K562 (cell line): ENCODE measurements at regions not wholly inside any gene's neighbourhood (a gene's known extent, or its start where the extent isn't known, plus 50 kb on each side); places are given as distances from the start of the nearest gene placed in this dataset.

Experiments used
- ATAC-seq: fragments of 200-7000 bp; cut with Tn5 transposase; 3 replicates; pipeline ENCODE4 v1.9.1; 2020; ENCODE audit warnings: moderate library complexity
- BruUV-seq: library from RNA; stranded (reverse); fragments of 400-500 nt; replicated peaks from 2 replicates; lab custom pipeline; 2021; lab: Mats Ljungman, UMichigan
- CTCF ChIA-PET: fragments of 300-600 bp; formaldehyde crosslinking; extraction: SDS; loops from one replicate; lab custom pipeline; 2021; ENCODE audit warnings: low intra/inter-chr PET ratio; lab: Yijun Ruan, JAX
- POLR2A ChIA-PET: fragments of 300-600, 350-650 bp; sonication (Branson Sonifier 250); formaldehyde crosslinking; extraction: SDS; loops from one replicate; lab custom pipeline; 2021; ENCODE audit warnings: antibody characterized with exemption, inconsistent platforms; lab: Yijun Ruan, JAX
- DNase-seq, 4 experiments: peaks; one replicate each; pipeline versions ENCODE4 v3.0.0 to v3.0.0-alpha.2; 2011 to 2018; ENCODE audit warnings: low spot score in 3 of 4, mixed read lengths in 3 of 4; ENCODE audit errors: extremely low read depth in 1 of 4
- FAIRE-seq: peaks from 2 replicates; lab custom pipeline; 2011; peaks lifted over from hg19 to GRCh38; lab: Jason Lieb, UNC
- H2AFZ ChIP-seq: 2 replicates; pipeline ENCODE4 v1.6.0; 2011; ENCODE audit warnings: low read depth, low read length, control low read depth, inconsistent platforms
- H3K27ac ChIP-seq: fragments of 200-600 bp; 3 replicates; pipeline ENCODE4 v1.8.0; 2011; ENCODE audit warnings: low read depth, mild to moderate bottlenecking, control low read depth, inconsistent platforms, low read length, moderate library complexity, mixed read lengths; ENCODE audit errors: extremely low read depth
- H3K27me3 ChIP-seq, 2 experiments: fragments of 300-600 bp in 1 of 2; 2 replicates in 1 of 2; 3 replicates in 1 of 2; pipeline versions ENCODE4 v1.6.0 to v1.8.0; 2011; ENCODE audit warnings: inconsistent platforms in 2 of 2, low read length in 2 of 2, mild to moderate bottlenecking in 1 of 2, mixed read lengths in 1 of 2, moderate library complexity in 1 of 2; ENCODE audit not compliant: control insufficient read depth in 2 of 2, insufficient read depth in 2 of 2
- H3K36me3 ChIP-seq: fragments of 300-600 bp; 3 replicates; pipeline ENCODE4 v1.8.0; 2011; ENCODE audit warnings: mild to moderate bottlenecking, low read length, inconsistent platforms; ENCODE audit not compliant: control insufficient read depth, insufficient read depth
- H3K4me1 ChIP-seq, 2 experiments: fragments of 200-600 bp in 1 of 2; replicated peaks in 1 of 2; 2 replicates in 1 of 2; 3 replicates in 1 of 2; pipeline versions ENCODE4 v1.5.1 to v1.8.0; 2011; ENCODE audit warnings: inconsistent platforms in 2 of 2, low read length in 2 of 2, mild to moderate bottlenecking in 1 of 2, mixed read lengths in 1 of 2, moderate library complexity in 1 of 2; ENCODE audit not compliant: control insufficient read depth in 2 of 2, insufficient read depth in 2 of 2
- H3K4me2 ChIP-seq: 2 replicates; pipeline ENCODE4 v1.6.1; 2011; ENCODE audit warnings: low read length, control low read depth, inconsistent platforms, mixed read lengths; ENCODE audit not compliant: insufficient read depth
- H3K4me3 ChIP-seq: fragments of 200-600 bp; sonication (generic), shearing (Covaris generic); 2 replicates; pipeline ENCODE4 v1.5.1; 2016; ENCODE audit warnings: control low read depth, inconsistent platforms
- H3K79me2 ChIP-seq: fragments of 200-600 bp; 3 replicates; pipeline ENCODE4 v1.8.0; 2011; ENCODE audit warnings: low read length, inconsistent platforms; ENCODE audit not compliant: control insufficient read depth, insufficient read depth
- H3K9ac ChIP-seq, 2 experiments: 2 replicates each; pipeline versions ENCODE4 v1.6.0 to v1.6.1; 2011; ENCODE audit warnings: low read depth in 2 of 2, low read length in 2 of 2, control low read depth in 1 of 2, inconsistent platforms in 1 of 2, mild to moderate bottlenecking in 1 of 2, mixed read lengths in 1 of 2; ENCODE audit not compliant: insufficient read depth in 1 of 2
- H3K9me1 ChIP-seq: one replicate; pipeline ENCODE4 v1.6.0; 2011; ENCODE audit warnings: inconsistent platforms, mild to moderate bottlenecking, low read length, moderate library complexity; ENCODE audit not compliant: control insufficient read depth, insufficient read depth
- H3K9me3 ChIP-seq: replicated peaks from 2 replicates; pipeline ENCODE4 v1.5.1; 2011; ENCODE audit warnings: low read depth, low read length, inconsistent platforms; ENCODE audit not compliant: control insufficient read depth, insufficient read depth
- H4K20me1 ChIP-seq: replicated peaks from 2 replicates; pipeline ENCODE4 v1.6.1; 2011; ENCODE audit warnings: low read length, inconsistent platforms, mixed read lengths; ENCODE audit not compliant: control insufficient read depth, insufficient read depth
- BCLAF1 ChIP-seq, 2 experiments: fragments of 450-650 bp in 1 of 2; IDR thresholded peaks; 2 replicates each; pipeline ENCODE4 v1.6.1; 2011 to 2017; ENCODE audit warnings: low read depth in 2 of 2, antibody characterized with exemption in 1 of 2, borderline replicate concordance in 1 of 2, low read length in 1 of 2, mild to moderate bottlenecking in 1 of 2, mixed read lengths in 1 of 2; ENCODE audit not compliant: control insufficient read depth in 1 of 2
- DPF2 ChIP-seq: fragments of 450-650 bp; IDR thresholded peaks from 2 replicates; pipeline ENCODE4 v1.6.1; 2016
- TAF1 ChIP-seq: IDR thresholded peaks from 2 replicates; pipeline ENCODE4 v1.6.1; 2011; ENCODE audit warnings: mild to moderate bottlenecking, low read length, moderate library complexity; ENCODE audit not compliant: insufficient read depth, control insufficient read depth, severe bottlenecking; ENCODE audit errors: extremely low read depth
- ZBTB11 ChIP-seq, 3 experiments: fragments of 200-800 bp in 1 of 3; fragments of 250-450 bp in 1 of 3; fragments of 450-650 bp in 1 of 3; sonication (Bioruptor Pico) in 1 of 3; sonication (Bioruptor generic) in 1 of 3; formaldehyde crosslinking in 1 of 3; IDR thresholded peaks; 2 replicates each; pipeline versions ENCODE4 v1.6.1 to v1.8.0; 2016 to 2022; ENCODE audit warnings: mild to moderate bottlenecking in 2 of 3, missing genetic modification characterization in 2 of 3, missing compliant biosample characterization in 1 of 3, moderate library complexity in 1 of 3
- WGBS: fragments of 100-300 bp; shearing (Covaris generic); methylation state at CpG from one replicate; pipeline ENCODE4 v1.1.6; 2016; ENCODE audit warnings: low coverage, mixed read lengths; ENCODE audit not compliant: insufficient coverage; ENCODE audit errors: missing lambda C conversion rate; 5-methylcytosine and 5-hydroxymethylcytosine counted together
- in situ Hi-C: fragments of 300-500 bp; cut with MboI; formaldehyde crosslinking; loops from 4 replicates; pipeline ENCODE4 v1.15.0; 2018; ENCODE audit warnings: inconsistent platforms, mixed read lengths
- intact Hi-C: fragments of 100-400 bp; cut with micrococcal nuclease; formaldehyde crosslinking; loops from 2 replicates; pipeline ENCODE4 v1.14.2; 2022

DNA sequence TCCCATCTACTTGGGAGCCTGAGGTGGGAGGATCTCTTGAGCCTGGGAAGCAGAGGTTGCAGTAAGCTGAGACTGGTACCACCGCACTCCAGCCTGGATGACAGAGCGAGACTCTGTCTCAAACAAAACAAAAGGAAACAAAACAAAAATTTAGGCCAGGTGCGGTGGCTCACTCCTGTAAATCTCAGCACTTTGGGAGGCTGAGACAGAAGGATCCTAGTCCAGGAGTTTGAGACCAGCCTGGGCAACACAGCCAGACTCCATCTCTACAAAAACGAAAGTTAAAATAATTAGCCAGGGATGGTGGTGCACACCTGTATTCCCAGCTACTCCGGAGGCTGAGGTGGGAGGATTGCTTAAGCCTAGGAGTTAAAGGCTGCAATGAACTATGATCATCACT is 183.2 kb upstream of the ZNF217 start:
- no peak overlapping the region for H3K4me3 ChIP-seq
- intact Hi-C loops (no loop called here), in situ Hi-C loops (no loop called here)
- H3K27me3 ChIP-seq = no peaks in the 10 kb centered on the region
- no peaks in the 10 kb centered on the region for H3K9me3 ChIP-seq
- BruUV-seq = no TSS peak
- POLR2A ChIA-PET = interaction anchor here (0.6 kb wide), 1 partner anchor 8 kb away, joined by 3 read pairs; no protein-coding TSS in a partner anchor
- H3K79me2 ChIP-seq = no peaks in the 10 kb centered on the region
- TF ChIP-seq TAF1 (no peak), BCLAF1 (IDR thresholded peaks at IDR 0.05; ENCODE audit: borderline replicate concordance in 1 of 2, control insufficient read depth in 1 of 2, low read depth in 2 of 2, low read length in 1 of 2) (peak in 1 of 2 experiments; percentile 75; a peak in 1 of 4 replicates), DPF2 (no peak), ZBTB11 (CRISPR knock-in tag; IDR thresholded peaks at IDR 0.05) (peak in 1 of 3 experiments; percentile 84; a peak in 2 of 6 replicates)
- FAIRE-seq (no peak), DNase-seq (no peak), ATAC-seq (no peak)
- no peaks in the 10 kb centered on the region for H3K36me3 ChIP-seq
- H3K4me1 ChIP-seq = peaks cover 0 to 3% of the 10 kb centered on the region in 2 experiments; a peak in 1 of 5 replicates
- no peak overlapping the region for H2AFZ ChIP-seq
- H3K27ac ChIP-seq = no peak overlapping the region
- H4K20me1 ChIP-seq = no peaks in the 10 kb centered on the region
- WGBS = 68% methylated on average over 5 of the region's 5 CpGs
- no peak overlapping the region for H3K4me2 ChIP-seq
- H3K9me1 ChIP-seq = no peaks in the 10 kb centered on the region
- no peak overlapping the region for H3K9ac ChIP-seq
- CTCF ChIA-PET = no interaction called here
